Hepatocyte (in vitro differentiated cells): ENCODE measurements at regions not wholly inside any gene's neighbourhood (a gene's known extent, or its start where the extent isn't known, plus 50 kb on each side); places are given as distances from the start of the nearest gene placed in this dataset.

Experiments
- DNase-seq: peaks from one replicate; pipeline ENCODE4 v3.0.0-alpha.2; 2016; ENCODE audit warnings: low spot score
- H2AFZ ChIP-seq: fragments of 200-600 bp; sonication (generic); 2 replicates; pipeline ENCODE4 v1.6.0; 2016; ENCODE audit warnings: antibody characterized with exemption, mild to moderate bottlenecking
- H3K27ac ChIP-seq: fragments of 200-600 bp; sonication (generic); 2 replicates; pipeline ENCODE4 v1.5.1; 2016; ENCODE audit warnings: mild to moderate bottlenecking
- H3K27me3 ChIP-seq: fragments of 200-600 bp; sonication (generic); 2 replicates; pipeline ENCODE4 v1.6.1; 2016
- H3K36me3 ChIP-seq: fragments of 200-600 bp; sonication (generic); replicated peaks from 2 replicates; pipeline ENCODE4 v1.5.1; 2016; ENCODE audit warnings: low read depth; ENCODE audit not compliant: insufficient read depth
- H3K4me1 ChIP-seq: fragments of 200-600 bp; sonication (generic); 2 replicates; pipeline ENCODE4 v1.5.1; 2016; ENCODE audit warnings: mild to moderate bottlenecking, moderate library complexity; ENCODE audit not compliant: insufficient read depth
- H3K4me2 ChIP-seq: fragments of 200-600 bp; sonication (generic); 2 replicates; pipeline ENCODE4 v1.6.0; 2016
- H3K4me3 ChIP-seq: fragments of 200-600 bp; sonication (generic); 2 replicates; pipeline ENCODE4 v1.5.1; 2016; ENCODE audit warnings: mild to moderate bottlenecking
- H3K79me2 ChIP-seq: fragments of 200-600 bp; sonication (generic); 2 replicates; pipeline ENCODE4 v1.6.0; 2017; ENCODE audit warnings: mild to moderate bottlenecking
- H3K9me2 ChIP-seq: fragments of 200-600 bp; sonication (generic); replicated peaks from 2 replicates; pipeline ENCODE4 v1.6.0; 2017; ENCODE audit warnings: mild to moderate bottlenecking; ENCODE audit not compliant: insufficient read depth
- H3K9me3 ChIP-seq: fragments of 200-600 bp; sonication (generic); 2 replicates; pipeline ENCODE4 v1.5.1; 2016; ENCODE audit warnings: low read depth, mild to moderate bottlenecking
- H4K20me1 ChIP-seq: fragments of 200-600 bp; sonication (generic); 2 replicates; pipeline ENCODE4 v1.6.0; 2016; ENCODE audit warnings: mild to moderate bottlenecking; ENCODE audit not compliant: insufficient read depth, poor library complexity, severe bottlenecking
- CTCF ChIP-seq: fragments of 200-600 bp; sonication (generic); IDR thresholded peaks from 2 replicates; pipeline ENCODE4 v1.5.1; 2016; ENCODE audit warnings: antibody characterized with exemption, mild to moderate bottlenecking; ENCODE audit not compliant: poor library complexity
- EZH2 ChIP-seq: fragments of 200-600 bp; sonication (generic); IDR thresholded peaks from 2 replicates; pipeline ENCODE4 v1.6.1; 2016; ENCODE audit warnings: antibody characterized with exemption, mild to moderate bottlenecking, borderline replicate concordance
- EZH2phosphoT487 ChIP-seq: fragments of 200-600 bp; sonication (generic); IDR thresholded peaks from one replicate; pipeline ENCODE4 v1.6.1; 2018; ENCODE audit warnings: antibody characterized with exemption, mild to moderate bottlenecking, low read depth, moderate library complexity; ENCODE audit not compliant: unreplicated experiment, severe bottlenecking
- WGBS: methylation state at CpG from one replicate; pipeline ENCODE4 v1.1.6; 2016; ENCODE audit warnings: low lambda C conversion rate; ENCODE audit errors: missing lambda C conversion rate; 5-methylcytosine and 5-hydroxymethylcytosine counted together

- Histone ChIP-seq H3K27ac (no peak overlapping the region), H3K79me2 (no peaks in the 10 kb centered on the region), H3K4me3 (no peak overlapping the region), H4K20me1 (no peaks in the 10 kb centered on the region), H3K4me1 (no peaks in the 10 kb centered on the region), H3K4me2 (no peak overlapping the region), H2AFZ (no peak overlapping the region), H3K9me2 (no peaks in the 10 kb centered on the region), H3K9me3 (no peaks in the 10 kb centered on the region), H3K36me3 (no peaks in the 10 kb centered on the region), H3K27me3 (no peaks in the 10 kb centered on the region)
- no peak for TF ChIP-seq CTCF
- no peak for TF ChIP-seq EZH2
- no peak for TF ChIP-seq EZH2phosphoT487
- WGBS, result 50% methylated on average over 2 of the region's 2 CpGs
- no peak for DNase-seq
These were observed 155.0 kb upstream of the KCNJ18 start for GRCh38 chr17:21537302-21537701.

- WGBS, result 37% methylated on average over 1 of the region's 1 CpG
- Histone ChIP-seq H3K79me2 (no peaks in the 10 kb centered on the region), H3K9me3 (no peaks in the 10 kb centered on the region), H3K4me2 (no peak overlapping the region), H3K27me3 (no peaks in the 10 kb centered on the region), H3K4me3 (no peak overlapping the region), H3K36me3 (no peaks in the 10 kb centered on the region), H3K9me2 (no peaks in the 10 kb centered on the region), H3K27ac (no peak overlapping the region), H3K4me1 (no peaks in the 10 kb centered on the region), H2AFZ (no peak overlapping the region), H4K20me1 (no peaks in the 10 kb centered on the region)
- no peak for DNase-seq
- TF ChIP-seq EZH2phosphoT487 (no peak), EZH2 (no peak), CTCF (no peak)
These were observed 153.7 kb upstream of the KCNJ18 start for GRCh38 chr17:21538615-21539014.

- H3K36me3 ChIP-seq, result no peaks in the 10 kb centered on the region
- H3K4me3 ChIP-seq, result no peak overlapping the region
- no peaks in the 10 kb centered on the region for H4K20me1 ChIP-seq
- H3K27ac ChIP-seq, result no peak overlapping the region
- no peak for DNase-seq
- H3K4me1 ChIP-seq, result no peaks in the 10 kb centered on the region
- no peak overlapping the region for H2AFZ ChIP-seq
- no peaks in the 10 kb centered on the region for H3K9me3 ChIP-seq
- TF ChIP-seq EZH2, result no peak
- TF ChIP-seq CTCF, result no peak
- TF ChIP-seq EZH2phosphoT487, result no peak
- H3K4me2 ChIP-seq, result no peak overlapping the region
- H3K27me3 ChIP-seq, result no peaks in the 10 kb centered on the region
- 17% methylated on average over 2 of the region's 2 CpGs for WGBS
- no peaks in the 10 kb centered on the region for H3K79me2 ChIP-seq
- H3K9me2 ChIP-seq, result no peaks in the 10 kb centered on the region
These were observed 153.2 kb upstream of the KCNJ18 start for GRCh38 chr17:21539146-21539545.

- no peaks in the 10 kb centered on the region for H3K36me3 ChIP-seq
- H3K27ac ChIP-seq, result no peak overlapping the region
- no peak overlapping the region for H3K4me3 ChIP-seq
- WGBS, result 48% methylated on average over 5 of the region's 5 CpGs
- H3K9me2 ChIP-seq, result no peaks in the 10 kb centered on the region
- no peaks in the 10 kb centered on the region for H3K27me3 ChIP-seq
- DNase-seq, result no peak
- no peaks in the 10 kb centered on the region for H4K20me1 ChIP-seq
- H3K4me1 ChIP-seq, result no peaks in the 10 kb centered on the region
- H3K9me3 ChIP-seq, result no peaks in the 10 kb centered on the region
- no peaks in the 10 kb centered on the region for H3K79me2 ChIP-seq
- no peak overlapping the region for H3K4me2 ChIP-seq
- H2AFZ ChIP-seq, result no peak overlapping the region
- TF ChIP-seq CTCF, result no peak
- no peak for TF ChIP-seq EZH2phosphoT487
- TF ChIP-seq EZH2, result no peak
These were observed 151.8 kb upstream of the KCNJ18 start for GRCh38 chr17:21540502-21540901.
